C1 segment of cervical spinal cord (tissue), 14 donors: ENCODE measurements at regions not wholly inside any gene's neighbourhood (a gene's known extent, or its start where the extent isn't known, plus 50 kb on each side); places are given as distances from the start of the nearest gene placed in this dataset.
A peak's percentile ranks its signal among the peaks of the same experiment; 100 is the strongest.

ENCODE experiments used
- DNase-seq, 14 donors: peaks; one replicate each; lab custom pipeline; 2025; lab: John Stamatoyannopoulos, UW

- no peak for DNase-seq
These were observed 61.1 kb upstream of the CD44 start for GRCh38 chr11:35077709-35078469.

GRCh38 chr11:35078470-35078735 is 60.6 kb upstream of the CD44 start:
- DNase-seq, result no peak

GRCh38 chr11:35079611-35080010 is 59.4 kb upstream of the CD44 start:
- DNase-seq, result no peak

GRCh38 chr11:35082321-35083180 is 56.4 kb upstream of the CD44 start:
- DNase-seq, result peak in 3 of 14 donors; percentile 9 to 25 (median 18)

- DNase-seq, result no peak
These were observed 55.9 kb upstream of the CD44 start for GRCh38 chr11:35083181-35083430.

- DNase-seq, result peak in 5 of 14 donors; percentile 13 to 48 (median 31)
These were observed 55.3 kb upstream of the CD44 start for GRCh38 chr11:35083431-35084238.

GRCh38 chr11:35084817-35085440 is 54.0 kb upstream of the CD44 start:
- DNase-seq, result no peak

GRCh38 chr11:35085531-35086165 is 53.3 kb upstream of the CD44 start:
- DNase-seq, result no peak

GRCh38 chr11:35087648-35088047 is 51.3 kb upstream of the CD44 start:
- no peak for DNase-seq

- DNase-seq, result no peak
These were observed 50.7 kb upstream of the CD44 start for GRCh38 chr11:35088226-35088625.

- DNase-seq, result no peak
These were observed 50.3 kb upstream of the CD44 start for GRCh38 chr11:35088676-35089075.
